SK-N-SH (cell line): ENCODE measurements at regions not wholly inside any gene's neighbourhood (a gene's known extent, or its start where the extent isn't known, plus 50 kb on each side); places are given as distances from the start of the nearest gene placed in this dataset.

Experiments used
- CTCF ChIA-PET: fragments of 300-600, 350-600 bp; formaldehyde crosslinking; extraction: SDS; loops from one replicate; lab custom pipeline; 2021; lab: Yijun Ruan, JAX
- POLR2A ChIA-PET: fragments of 350-600 bp; sonication (Branson Sonifier 250); formaldehyde crosslinking; extraction: SDS; loops from one replicate; lab custom pipeline; 2020; ENCODE audit warnings: antibody characterized with exemption, inconsistent platforms; lab: Yijun Ruan, JAX
- DNase-seq: peaks from one replicate; pipeline ENCODE4 v3.0.0; 2012
- H2AFZ ChIP-seq: fragments of 200-600 bp; sonication (generic); 2 replicates; pipeline ENCODE4 v1.8.1; 2016; ENCODE audit warnings: antibody characterized with exemption, mild to moderate bottlenecking, low read depth
- H3F3A ChIP-seq: fragments of 200-600 bp; sonication (generic); replicated peaks from 2 replicates; pipeline ENCODE3; 2016; ENCODE audit warnings: antibody characterized with exemption, mild to moderate bottlenecking; ENCODE audit not compliant: insufficient read depth
- H3K27ac ChIP-seq, 2 experiments: fragments of 200-500 bp in 1 of 2; fragments of 200-600 bp in 1 of 2; sonication (Bioruptor generic) in 1 of 2; sonication (generic), shearing (Covaris generic) in 1 of 2; 2 replicates each; pipeline versions ENCODE4 v1.5.1 to v1.6.1; 2014 to 2016; ENCODE audit warnings: low read depth in 2 of 2, inconsistent platforms in 1 of 2, low read length in 1 of 2, mild to moderate bottlenecking in 1 of 2, mixed read lengths in 1 of 2
- H3K27me3 ChIP-seq: fragments of 200-600 bp; sonication (generic), shearing (Covaris generic); 2 replicates; pipeline ENCODE4 v1.6.1; 2016; ENCODE audit warnings: mixed run types; ENCODE audit not compliant: insufficient read depth
- H3K36me3 ChIP-seq, 2 experiments: fragments of 200-500 bp in 1 of 2; fragments of 200-600 bp in 1 of 2; sonication (Bioruptor generic) in 1 of 2; sonication (generic) in 1 of 2; replicated peaks in 1 of 2; 2 replicates each; pipeline versions ENCODE3 to v1.5.1; 2014 to 2016; ENCODE audit warnings: low read length in 1 of 2, mild to moderate bottlenecking in 1 of 2; ENCODE audit not compliant: insufficient read depth in 2 of 2, control insufficient read depth in 1 of 2
- H3K4me1 ChIP-seq, 2 experiments: fragments of 200-500 bp in 1 of 2; fragments of 200-600 bp in 1 of 2; sonication (Bioruptor generic) in 1 of 2; sonication (generic), shearing (Covaris generic) in 1 of 2; 2 replicates each; pipeline versions ENCODE4 v1.5.1 to v1.6.1; 2014 to 2016; ENCODE audit warnings: low read depth in 1 of 2, low read length in 1 of 2, mixed run types in 1 of 2; ENCODE audit not compliant: insufficient read depth in 2 of 2, control insufficient read depth in 1 of 2
- H3K4me2 ChIP-seq: fragments of 200-600 bp; sonication (generic), shearing (Covaris generic); 2 replicates; pipeline ENCODE4 v1.6.1; 2017; ENCODE audit warnings: mixed run types
- H3K4me3 ChIP-seq, 2 experiments: fragments of 200-500 bp in 1 of 2; fragments of 200-600 bp in 1 of 2; sonication (Bioruptor generic) in 1 of 2; sonication (generic), shearing (Covaris generic) in 1 of 2; 2 replicates each; pipeline versions ENCODE4 v1.5.1 to v1.8.1; 2014 to 2016; ENCODE audit warnings: low read depth in 2 of 2, inconsistent platforms in 1 of 2, low read length in 1 of 2, mild to moderate bottlenecking in 1 of 2, mixed read lengths in 1 of 2, moderate library complexity in 1 of 2
- H3K79me2 ChIP-seq: fragments of 200-600 bp; sonication (generic); 2 replicates; pipeline ENCODE4 v1.8.1; 2017; ENCODE audit warnings: mild to moderate bottlenecking; ENCODE audit not compliant: insufficient read depth
- H3K9ac ChIP-seq: fragments of 200-600 bp; sonication (generic); 2 replicates; pipeline ENCODE4 v1.6.1; 2017; ENCODE audit warnings: mixed run types
- H3K9me2 ChIP-seq: fragments of 200-600 bp; sonication (generic); 2 replicates; pipeline ENCODE4 v1.6.1; 2017; ENCODE audit warnings: mixed run types
- H3K9me3 ChIP-seq: fragments of 200-600 bp; sonication (generic); 2 replicates; pipeline ENCODE4 v1.6.1; 2017; ENCODE audit warnings: mixed run types, mild to moderate bottlenecking, moderate library complexity
- H4K20me1 ChIP-seq: fragments of 200-600 bp; sonication (generic); 2 replicates; pipeline ENCODE4 v1.6.1; 2017; ENCODE audit warnings: mild to moderate bottlenecking, mixed run types; ENCODE audit not compliant: insufficient read depth
- CHD2 ChIP-seq: fragments of 150-350 bp; IDR thresholded peaks from 2 replicates; pipeline ENCODE4 v1.6.1; 2018; ENCODE audit warnings: low read length; ENCODE audit not compliant: partially characterized antibody
- ELF1 ChIP-seq: IDR thresholded peaks from 2 replicates; pipeline ENCODE4 v1.4.0; 2012
- FOSL2 ChIP-seq: IDR thresholded peaks from 2 replicates; pipeline ENCODE4 v1.4.0; 2012; ENCODE audit warnings: low read depth, mild to moderate bottlenecking, moderate library complexity, borderline replicate concordance
- FOXJ3 ChIP-seq: sonication (generic); formaldehyde crosslinking; IDR thresholded peaks from 2 replicates; pipeline ENCODE4 v1.5.1; 2020; ENCODE audit warnings: mild to moderate bottlenecking, missing genetic modification reagents
- FOXM1 ChIP-seq: IDR thresholded peaks from 2 replicates; pipeline ENCODE4 v1.4.0; 2012; ENCODE audit warnings: low read depth, mild to moderate bottlenecking
- JUND ChIP-seq: IDR thresholded peaks from 2 replicates; pipeline ENCODE4 v1.4.0; 2012
- NFIC ChIP-seq: IDR thresholded peaks from 2 replicates; pipeline ENCODE4 v1.4.0; 2012; ENCODE audit warnings: borderline replicate concordance
- POLR2AphosphoS5 ChIP-seq: IDR thresholded peaks from 2 replicates; pipeline ENCODE4 v1.6.1; 2012; ENCODE audit warnings: low read depth, low read length
- RAD21 ChIP-seq: IDR thresholded peaks from 2 replicates; pipeline ENCODE4 v1.6.1; 2012; ENCODE audit warnings: mild to moderate bottlenecking, low read length
- RXRA ChIP-seq: IDR thresholded peaks from 2 replicates; pipeline ENCODE4 v1.4.0; 2012; ENCODE audit warnings: low read depth, mild to moderate bottlenecking, borderline replicate concordance
- TCF12 ChIP-seq: IDR thresholded peaks from 2 replicates; pipeline ENCODE4 v1.4.0; 2012
- WGBS: methylation state at CpG from one replicate; pipeline ENCODE4 v1.1.6; 2017; ENCODE audit warnings: low lambda C conversion rate; 5-methylcytosine and 5-hydroxymethylcytosine counted together
- TF ChIP-seq, protein P1 (sequence below): fragments of 150-350 bp; IDR thresholded peaks from 2 replicates; pipeline ENCODE4 v1.6.1; 2017; ENCODE audit warnings: antibody characterized with exemption, low read length, low read depth, borderline replicate concordance
- TF ChIP-seq, protein P2 (sequence below): IDR thresholded peaks from 2 replicates; pipeline ENCODE4 v1.4.0; 2012; ENCODE audit warnings: low read depth, borderline replicate concordance
- TF ChIP-seq, protein P3 (sequence below): IDR thresholded peaks from 2 replicates; pipeline ENCODE4 v1.6.1; 2012; ENCODE audit warnings: mild to moderate bottlenecking, low read depth, low read length, moderate library complexity

DNA sequence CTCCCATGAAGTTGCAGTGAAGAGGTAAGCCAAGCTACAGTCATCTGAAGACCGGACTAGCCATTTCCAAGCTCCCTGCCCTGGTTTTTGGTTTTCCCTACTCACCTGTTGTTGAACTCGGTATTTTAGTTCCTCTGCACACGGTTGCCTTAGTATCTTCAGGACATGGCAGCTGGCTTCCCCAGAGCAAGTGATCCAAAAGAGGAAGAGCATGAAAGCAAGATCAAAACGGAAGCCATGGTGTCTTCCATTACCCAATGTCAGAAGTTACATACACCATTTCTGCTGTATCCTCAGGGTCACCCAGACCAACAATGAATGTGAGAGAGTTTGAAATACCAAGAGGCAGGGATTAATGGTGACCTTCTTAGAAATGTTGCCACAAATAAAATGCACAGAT, 276.6 kb upstream of the CNR1 start:
- CTCF ChIA-PET, result no interaction called here
- Histone ChIP-seq H3K4me1 (no peaks in the 10 kb centered on the region), H4K20me1 (no peaks in the 10 kb centered on the region), H3K4me2 (no peak overlapping the region), H3F3A (no peaks in the 10 kb centered on the region), H3K9ac (no peak overlapping the region), H3K79me2 (no peaks in the 10 kb centered on the region), H3K36me3 (no peaks in the 10 kb centered on the region), H3K27ac (no peak overlapping the region), H3K27me3 (no peaks in the 10 kb centered on the region), H3K4me3 (no peak overlapping the region), H3K9me3 (no peaks in the 10 kb centered on the region), H2AFZ (no peak overlapping the region), H3K9me2 (no peaks in the 10 kb centered on the region)
- TF ChIP-seq, protein P1, sequence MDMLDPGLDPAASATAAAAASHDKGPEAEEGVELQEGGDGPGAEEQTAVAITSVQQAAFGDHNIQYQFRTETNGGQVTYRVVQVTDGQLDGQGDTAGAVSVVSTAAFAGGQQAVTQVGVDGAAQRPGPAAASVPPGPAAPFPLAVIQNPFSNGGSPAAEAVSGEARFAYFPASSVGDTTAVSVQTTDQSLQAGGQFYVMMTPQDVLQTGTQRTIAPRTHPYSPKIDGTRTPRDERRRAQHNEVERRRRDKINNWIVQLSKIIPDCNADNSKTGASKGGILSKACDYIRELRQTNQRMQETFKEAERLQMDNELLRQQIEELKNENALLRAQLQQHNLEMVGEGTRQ, result no peak
- TF ChIP-seq, protein P2, sequence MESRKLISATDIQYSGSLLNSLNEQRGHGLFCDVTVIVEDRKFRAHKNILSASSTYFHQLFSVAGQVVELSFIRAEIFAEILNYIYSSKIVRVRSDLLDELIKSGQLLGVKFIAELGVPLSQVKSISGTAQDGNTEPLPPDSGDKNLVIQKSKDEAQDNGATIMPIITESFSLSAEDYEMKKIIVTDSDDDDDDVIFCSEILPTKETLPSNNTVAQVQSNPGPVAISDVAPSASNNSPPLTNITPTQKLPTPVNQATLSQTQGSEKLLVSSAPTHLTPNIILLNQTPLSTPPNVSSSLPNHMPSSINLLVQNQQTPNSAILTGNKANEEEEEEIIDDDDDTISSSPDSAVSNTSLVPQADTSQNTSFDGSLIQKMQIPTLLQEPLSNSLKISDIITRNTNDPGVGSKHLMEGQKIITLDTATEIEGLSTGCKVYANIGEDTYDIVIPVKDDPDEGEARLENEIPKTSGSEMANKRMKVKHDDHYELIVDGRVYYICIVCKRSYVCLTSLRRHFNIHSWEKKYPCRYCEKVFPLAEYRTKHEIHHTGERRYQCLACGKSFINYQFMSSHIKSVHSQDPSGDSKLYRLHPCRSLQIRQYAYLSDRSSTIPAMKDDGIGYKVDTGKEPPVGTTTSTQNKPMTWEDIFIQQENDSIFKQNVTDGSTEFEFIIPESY, result no peak
- TF ChIP-seq ELF1 (no peak), RAD21 (no peak), JUND (no peak), FOXJ3 (CRISPR knock-in tag) (no peak), NFIC (no peak), POLR2AphosphoS5 (no peak), CHD2 (no peak), RXRA (no peak), FOSL2 (no peak), TCF12 (no peak), FOXM1 (no peak)
- TF ChIP-seq, protein P3, sequence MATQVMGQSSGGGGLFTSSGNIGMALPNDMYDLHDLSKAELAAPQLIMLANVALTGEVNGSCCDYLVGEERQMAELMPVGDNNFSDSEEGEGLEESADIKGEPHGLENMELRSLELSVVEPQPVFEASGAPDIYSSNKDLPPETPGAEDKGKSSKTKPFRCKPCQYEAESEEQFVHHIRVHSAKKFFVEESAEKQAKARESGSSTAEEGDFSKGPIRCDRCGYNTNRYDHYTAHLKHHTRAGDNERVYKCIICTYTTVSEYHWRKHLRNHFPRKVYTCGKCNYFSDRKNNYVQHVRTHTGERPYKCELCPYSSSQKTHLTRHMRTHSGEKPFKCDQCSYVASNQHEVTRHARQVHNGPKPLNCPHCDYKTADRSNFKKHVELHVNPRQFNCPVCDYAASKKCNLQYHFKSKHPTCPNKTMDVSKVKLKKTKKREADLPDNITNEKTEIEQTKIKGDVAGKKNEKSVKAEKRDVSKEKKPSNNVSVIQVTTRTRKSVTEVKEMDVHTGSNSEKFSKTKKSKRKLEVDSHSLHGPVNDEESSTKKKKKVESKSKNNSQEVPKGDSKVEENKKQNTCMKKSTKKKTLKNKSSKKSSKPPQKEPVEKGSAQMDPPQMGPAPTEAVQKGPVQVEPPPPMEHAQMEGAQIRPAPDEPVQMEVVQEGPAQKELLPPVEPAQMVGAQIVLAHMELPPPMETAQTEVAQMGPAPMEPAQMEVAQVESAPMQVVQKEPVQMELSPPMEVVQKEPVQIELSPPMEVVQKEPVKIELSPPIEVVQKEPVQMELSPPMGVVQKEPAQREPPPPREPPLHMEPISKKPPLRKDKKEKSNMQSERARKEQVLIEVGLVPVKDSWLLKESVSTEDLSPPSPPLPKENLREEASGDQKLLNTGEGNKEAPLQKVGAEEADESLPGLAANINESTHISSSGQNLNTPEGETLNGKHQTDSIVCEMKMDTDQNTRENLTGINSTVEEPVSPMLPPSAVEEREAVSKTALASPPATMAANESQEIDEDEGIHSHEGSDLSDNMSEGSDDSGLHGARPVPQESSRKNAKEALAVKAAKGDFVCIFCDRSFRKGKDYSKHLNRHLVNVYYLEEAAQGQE, result no peak
- POLR2A ChIA-PET, result no interaction called here
- WGBS, result 15% methylated on average over 4 of the region's 4 CpGs
- no peak for DNase-seq
